NT2/D1 (cell line): ENCODE measurements at regions not wholly inside any gene's neighbourhood (a gene's known extent, or its start where the extent isn't known, plus 50 kb on each side); places are given as distances from the start of the nearest gene placed in this dataset.

Experiments
- YY1 ChIP-seq: IDR thresholded peaks from 2 replicates; pipeline ENCODE4 v1.6.1; 2011; ENCODE audit not compliant: insufficient read length, insufficient read depth
- ZNF274 ChIP-seq: IDR thresholded peaks from 2 replicates; pipeline ENCODE4 v1.6.1; 2011; ENCODE audit warnings: mild to moderate bottlenecking, low read depth, low read length

- no peak for TF ChIP-seq YY1
- no peak for TF ChIP-seq ZNF274
Measured at GRCh38 chr6:21855811-21856455, 262.4 kb downstream of the SOX4 start.
